WTC11 (cell line): ENCODE measurements at regions not wholly inside any gene's neighbourhood (a gene's known extent, or its start where the extent isn't known, plus 50 kb on each side); places are given as distances from the start of the nearest gene placed in this dataset.

Experiments
- ATAC-seq: fragments of 200-7000 bp; cut with Tn5 transposase; 2 replicates; pipeline ENCODE4 v1.10.0; 2021; ENCODE audit warnings: mild to moderate bottlenecking, moderate library complexity
- CTCF ChIA-PET: fragments of 300-600 bp; sonication (Branson Sonifier 250); formaldehyde crosslinking; loops from one replicate; lab custom pipeline; 2021; ENCODE audit warnings: antibody characterized with exemption; lab: Charles Lee
- POLR2A ChIA-PET: fragments of 350-600 bp; sonication (Branson Sonifier 250); formaldehyde crosslinking; loops from one replicate; lab custom pipeline; 2021; ENCODE audit warnings: antibody characterized with exemption; lab: Charles Lee
- DNase-seq: peaks from one replicate; pipeline ENCODE4 v3.0.0; 2021; ENCODE audit warnings: low spot score
- H3K27ac Mint-ChIP-seq: 2 replicates; pipeline ENCODE4 v1.8.0; 2021; ENCODE audit warnings: mixed read lengths
- H3K27me3 Mint-ChIP-seq: 2 replicates; pipeline ENCODE4 v1.8.0; 2021; ENCODE audit warnings: low read depth, mild to moderate bottlenecking, moderate library complexity, mixed read lengths
- H3K36me3 Mint-ChIP-seq: 2 replicates; pipeline ENCODE4 v1.8.0; 2021; ENCODE audit warnings: mixed read lengths
- H3K4me1 Mint-ChIP-seq: 2 replicates; pipeline ENCODE4 v1.8.0; 2022; ENCODE audit warnings: mixed read lengths
- H3K4me3 Mint-ChIP-seq: 2 replicates; pipeline ENCODE4 v1.8.0; 2021; ENCODE audit warnings: mild to moderate bottlenecking, moderate library complexity, mixed read lengths
- H3K9me3 Mint-ChIP-seq: 2 replicates; pipeline ENCODE4 v1.8.0; 2021; ENCODE audit warnings: mixed read lengths
- CBFB ChIP-seq: sonication (generic); formaldehyde crosslinking; IDR thresholded peaks from 2 replicates; pipeline ENCODE4 v1.8.1; 2022; ENCODE audit warnings: mild to moderate bottlenecking, low read depth, missing genetic modification reagents
- ELF4 ChIP-seq: sonication (generic); formaldehyde crosslinking; IDR thresholded peaks from 2 replicates; pipeline ENCODE4 v1.8.1; 2022; ENCODE audit warnings: low read depth, mild to moderate bottlenecking, moderate library complexity, missing genetic modification reagents
- EMX1 ChIP-seq: fragments of 250-450 bp; sonication (Bioruptor Pico); IDR thresholded peaks from 2 replicates; pipeline ENCODE4 v1.8.0; 2021; ENCODE audit warnings: mild to moderate bottlenecking
- ERG ChIP-seq: fragments of 250-450 bp; sonication (Bioruptor Pico); IDR thresholded peaks from 2 replicates; pipeline ENCODE4 v1.8.0; 2021; ENCODE audit warnings: mild to moderate bottlenecking
- GABPB1 ChIP-seq: sonication (generic); formaldehyde crosslinking; IDR thresholded peaks from 2 replicates; pipeline ENCODE4 v1.8.1; 2023; ENCODE audit warnings: mild to moderate bottlenecking, missing genetic modification reagents
- GTF2I ChIP-seq: fragments of 250-450 bp; sonication (Bioruptor Pico); conservative IDR thresholded peaks from 2 replicates; pipeline ENCODE4 v1.4.0; 2021; ENCODE audit warnings: mild to moderate bottlenecking
- IRF1 ChIP-seq: sonication (generic); formaldehyde crosslinking; IDR thresholded peaks from 2 replicates; pipeline ENCODE4 v1.8.0; 2023; ENCODE audit warnings: missing genetic modification reagents
- KAT7 ChIP-seq: sonication (generic); formaldehyde crosslinking; IDR thresholded peaks from 2 replicates; pipeline ENCODE4 v1.8.1; 2023; ENCODE audit warnings: missing genetic modification reagents, mild to moderate bottlenecking, borderline replicate concordance
- NFYB ChIP-seq: sonication (generic); formaldehyde crosslinking; conservative IDR thresholded peaks from 2 replicates; pipeline ENCODE4 v1.8.0; 2022; ENCODE audit warnings: low read depth, missing genetic modification reagents
- NR3C1 ChIP-seq: sonication (generic); formaldehyde crosslinking; conservative IDR thresholded peaks from 2 replicates; pipeline ENCODE4 v1.8.1; 2023; ENCODE audit warnings: low read depth, mild to moderate bottlenecking, missing genetic modification reagents
- PRRX2 ChIP-seq: fragments of 250-450 bp; sonication (Bioruptor Pico); IDR thresholded peaks from 2 replicates; pipeline ENCODE4 v1.8.0; 2021; ENCODE audit warnings: mild to moderate bottlenecking
- TEAD4 ChIP-seq: sonication (generic); formaldehyde crosslinking; IDR thresholded peaks from 2 replicates; pipeline ENCODE4 v1.8.0; 2022; ENCODE audit warnings: mild to moderate bottlenecking, missing genetic modification reagents
- ZNF532 ChIP-seq: fragments of 250-450 bp; sonication (Bioruptor Pico); IDR thresholded peaks from 2 replicates; pipeline ENCODE4 v1.9.0; 2021; ENCODE audit warnings: mild to moderate bottlenecking, borderline replicate concordance
- TF ChIP-seq, protein P1 (sequence below): sonication (generic); formaldehyde crosslinking; IDR thresholded peaks from 2 replicates; pipeline ENCODE4 v1.8.1; 2023; ENCODE audit warnings: mild to moderate bottlenecking, missing genetic modification reagents, moderate library complexity
- TF ChIP-seq, protein P2 (sequence below): fragments of 250-450 bp; sonication (Bioruptor Pico); IDR thresholded peaks from 2 replicates; pipeline ENCODE4 v1.9.0; 2021; ENCODE audit warnings: mild to moderate bottlenecking
- TF ChIP-seq, protein P3 (sequence below): fragments of 250-450 bp; sonication (Bioruptor Pico); IDR thresholded peaks from 2 replicates; pipeline ENCODE4 v1.9.0; 2021; ENCODE audit warnings: moderate library complexity, mild to moderate bottlenecking, inconsistent platforms, borderline replicate concordance
- TF ChIP-seq, protein P4 (sequence below): sonication (generic); formaldehyde crosslinking; IDR thresholded peaks from 2 replicates; pipeline ENCODE4 v1.8.0; 2022; ENCODE audit warnings: mild to moderate bottlenecking, missing genetic modification reagents

- TF ChIP-seq ZNF532 (CRISPR knock-in tag) (no peak), TEAD4 (CRISPR knock-in tag) (no peak), NR3C1 (no peak), CBFB (no peak), EMX1 (CRISPR knock-in tag) (no peak), IRF1 (CRISPR knock-in tag) (no peak), PRRX2 (CRISPR knock-in tag) (no peak), ELF4 (CRISPR knock-in tag) (no peak), NFYB (CRISPR knock-in tag) (no peak), GTF2I (no peak), KAT7 (CRISPR knock-in tag) (no peak)
- TF ChIP-seq, protein P1, sequence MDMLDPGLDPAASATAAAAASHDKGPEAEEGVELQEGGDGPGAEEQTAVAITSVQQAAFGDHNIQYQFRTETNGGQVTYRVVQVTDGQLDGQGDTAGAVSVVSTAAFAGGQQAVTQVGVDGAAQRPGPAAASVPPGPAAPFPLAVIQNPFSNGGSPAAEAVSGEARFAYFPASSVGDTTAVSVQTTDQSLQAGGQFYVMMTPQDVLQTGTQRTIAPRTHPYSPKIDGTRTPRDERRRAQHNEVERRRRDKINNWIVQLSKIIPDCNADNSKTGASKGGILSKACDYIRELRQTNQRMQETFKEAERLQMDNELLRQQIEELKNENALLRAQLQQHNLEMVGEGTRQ (CRISPR knock-in tag): no peak
- TF ChIP-seq, protein P2, sequence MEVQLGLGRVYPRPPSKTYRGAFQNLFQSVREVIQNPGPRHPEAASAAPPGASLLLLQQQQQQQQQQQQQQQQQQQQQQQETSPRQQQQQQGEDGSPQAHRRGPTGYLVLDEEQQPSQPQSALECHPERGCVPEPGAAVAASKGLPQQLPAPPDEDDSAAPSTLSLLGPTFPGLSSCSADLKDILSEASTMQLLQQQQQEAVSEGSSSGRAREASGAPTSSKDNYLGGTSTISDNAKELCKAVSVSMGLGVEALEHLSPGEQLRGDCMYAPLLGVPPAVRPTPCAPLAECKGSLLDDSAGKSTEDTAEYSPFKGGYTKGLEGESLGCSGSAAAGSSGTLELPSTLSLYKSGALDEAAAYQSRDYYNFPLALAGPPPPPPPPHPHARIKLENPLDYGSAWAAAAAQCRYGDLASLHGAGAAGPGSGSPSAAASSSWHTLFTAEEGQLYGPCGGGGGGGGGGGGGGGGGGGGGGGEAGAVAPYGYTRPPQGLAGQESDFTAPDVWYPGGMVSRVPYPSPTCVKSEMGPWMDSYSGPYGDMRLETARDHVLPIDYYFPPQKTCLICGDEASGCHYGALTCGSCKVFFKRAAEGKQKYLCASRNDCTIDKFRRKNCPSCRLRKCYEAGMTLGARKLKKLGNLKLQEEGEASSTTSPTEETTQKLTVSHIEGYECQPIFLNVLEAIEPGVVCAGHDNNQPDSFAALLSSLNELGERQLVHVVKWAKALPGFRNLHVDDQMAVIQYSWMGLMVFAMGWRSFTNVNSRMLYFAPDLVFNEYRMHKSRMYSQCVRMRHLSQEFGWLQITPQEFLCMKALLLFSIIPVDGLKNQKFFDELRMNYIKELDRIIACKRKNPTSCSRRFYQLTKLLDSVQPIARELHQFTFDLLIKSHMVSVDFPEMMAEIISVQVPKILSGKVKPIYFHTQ (CRISPR knock-in tag): no peak
- TF ChIP-seq, protein P3, sequence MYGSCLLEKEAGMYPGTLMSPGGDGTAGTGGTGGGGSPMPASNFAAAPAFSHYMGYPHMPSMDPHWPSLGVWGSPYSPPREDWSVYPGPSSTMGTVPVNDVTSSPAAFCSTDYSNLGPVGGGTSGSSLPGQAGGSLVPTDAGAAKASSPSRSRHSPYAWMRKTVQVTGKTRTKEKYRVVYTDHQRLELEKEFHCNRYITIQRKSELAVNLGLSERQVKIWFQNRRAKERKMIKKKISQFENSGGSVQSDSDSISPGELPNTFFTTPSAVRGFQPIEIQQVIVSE: no peak
- TF ChIP-seq, protein P4, sequence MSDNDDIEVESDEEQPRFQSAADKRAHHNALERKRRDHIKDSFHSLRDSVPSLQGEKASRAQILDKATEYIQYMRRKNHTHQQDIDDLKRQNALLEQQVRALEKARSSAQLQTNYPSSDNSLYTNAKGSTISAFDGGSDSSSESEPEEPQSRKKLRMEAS (CRISPR knock-in tag): no peak
- TF ChIP-seq, all 79 proteins: peak for 0
Measured at GRCh38 chr1:4221107-4221506, 321.0 kb upstream of the C1orf174 start (continued).

GRCh38 chr1:4224684-4225467 is 324.8 kb upstream of the C1orf174 start:
- no peak for TF ChIP-seq ERG (CRISPR knock-in tag)
- TF ChIP-seq ZNF532 (CRISPR knock-in tag): no peak
- TF ChIP-seq GABPB1 (CRISPR knock-in tag): peak; percentile 37; the same call in 1 of the 2 replicates
- TF ChIP-seq, all 79 proteins: peak for 1
- H3K9me3 Mint-ChIP-seq: peaks cover 67% of the 10 kb centered on the region
- ATAC-seq (no peak), DNase-seq (no peak)
- no peak overlapping the region for H3K4me3 Mint-ChIP-seq
- ChIA-PET POLR2A (no interaction called here), CTCF (no interaction called here)
- peaks cover 67% of the 10 kb centered on the region for H3K36me3 Mint-ChIP-seq
- no peaks in the 10 kb centered on the region for H3K4me1 Mint-ChIP-seq
- peaks cover 1% of the 10 kb centered on the region; the same call in 1 of the 2 replicates for H3K27me3 Mint-ChIP-seq
- no peak overlapping the region for H3K27ac Mint-ChIP-seq
